ENCODE measurements at regions not wholly inside any gene's neighbourhood (a gene's known extent, or its start where the extent isn't known, plus 50 kb on each side); places are given as distances from the start of the nearest gene placed in this dataset.

- H3K4me3 ChIP-seq (ENCODE audit: low read depth, low read length): no peak overlapping the region
- H3K27me3 Mint-ChIP-seq (ENCODE audit: insufficient read depth, unreplicated experiment): no peaks in the 10 kb centered on the region
- H3K9me3 ChIP-seq: no peaks in the 10 kb centered on the region
- BruUV-seq (replicated peaks): no TSS peak
- DNase-seq: no peak
- H3K27me3 ChIP-seq (replicated peaks; ENCODE audit: control insufficient read depth, insufficient read depth, low read length): no peaks in the 10 kb centered on the region
- H3K9me3 Mint-ChIP-seq (ENCODE audit: unreplicated experiment): no peaks in the 10 kb centered on the region
- H3K36me3 ChIP-seq (ENCODE audit: control insufficient read depth, insufficient read depth, low read length): no peaks in the 10 kb centered on the region
- H3K4me1 ChIP-seq: 0 out of 2 replicates have a peak, but pooled peaks cover 3% of the 10 kb centered on the region
- intact Hi-C loops (cut with micrococcal nuclease; ENCODE audit: unreplicated experiment): no loop called here
- peaks cover 5% of the 10 kb centered on the region for H3K4me1 Mint-ChIP-seq (ENCODE audit: low read depth, unreplicated experiment)
- no peak overlapping the region for H3K4me3 Mint-ChIP-seq (ENCODE audit: unreplicated experiment)
- TF ChIP-seq, protein P1, sequence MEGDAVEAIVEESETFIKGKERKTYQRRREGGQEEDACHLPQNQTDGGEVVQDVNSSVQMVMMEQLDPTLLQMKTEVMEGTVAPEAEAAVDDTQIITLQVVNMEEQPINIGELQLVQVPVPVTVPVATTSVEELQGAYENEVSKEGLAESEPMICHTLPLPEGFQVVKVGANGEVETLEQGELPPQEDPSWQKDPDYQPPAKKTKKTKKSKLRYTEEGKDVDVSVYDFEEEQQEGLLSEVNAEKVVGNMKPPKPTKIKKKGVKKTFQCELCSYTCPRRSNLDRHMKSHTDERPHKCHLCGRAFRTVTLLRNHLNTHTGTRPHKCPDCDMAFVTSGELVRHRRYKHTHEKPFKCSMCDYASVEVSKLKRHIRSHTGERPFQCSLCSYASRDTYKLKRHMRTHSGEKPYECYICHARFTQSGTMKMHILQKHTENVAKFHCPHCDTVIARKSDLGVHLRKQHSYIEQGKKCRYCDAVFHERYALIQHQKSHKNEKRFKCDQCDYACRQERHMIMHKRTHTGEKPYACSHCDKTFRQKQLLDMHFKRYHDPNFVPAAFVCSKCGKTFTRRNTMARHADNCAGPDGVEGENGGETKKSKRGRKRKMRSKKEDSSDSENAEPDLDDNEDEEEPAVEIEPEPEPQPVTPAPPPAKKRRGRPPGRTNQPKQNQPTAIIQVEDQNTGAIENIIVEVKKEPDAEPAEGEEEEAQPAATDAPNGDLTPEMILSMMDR (IDR thresholded peaks at IDR 0.05; ENCODE audit: insufficient read depth in 1 of 2, low read depth in 1 of 2, low read length in 1 of 2, severe bottlenecking in 1 of 2, unreplicated experiment in 1 of 2): no peak
- ChIA-PET CTCF (no interaction called here), POLR2A (no interaction called here)
- H3K36me3 Mint-ChIP-seq (ENCODE audit: insufficient read depth, unreplicated experiment): no peaks in the 10 kb centered on the region
- no peak overlapping the region for H3K27ac Mint-ChIP-seq (ENCODE audit: unreplicated experiment)
Observed at GRCh38 chr4:1577822-1578217, 106.3 kb downstream of the FAM53A start.

- Histone ChIP-seq H3K27me3 (replicated peaks; ENCODE audit: control insufficient read depth, insufficient read depth, low read length) (no peaks in the 10 kb centered on the region), H3K36me3 (ENCODE audit: control insufficient read depth, insufficient read depth, low read length) (no peaks in the 10 kb centered on the region), H3K4me3 (ENCODE audit: low read depth, low read length) (no peak overlapping the region), H3K4me1 (0 out of 2 replicates have a peak, but pooled peaks cover 5% of the 10 kb centered on the region), H3K9me3 (no peaks in the 10 kb centered on the region)
- Mint-ChIP-seq H3K4me3 (ENCODE audit: unreplicated experiment) (no peak overlapping the region), H3K27me3 (ENCODE audit: insufficient read depth, unreplicated experiment) (no peaks in the 10 kb centered on the region), H3K27ac (ENCODE audit: unreplicated experiment) (no peak overlapping the region), H3K36me3 (ENCODE audit: insufficient read depth, unreplicated experiment) (no peaks in the 10 kb centered on the region), H3K9me3 (ENCODE audit: unreplicated experiment) (no peaks in the 10 kb centered on the region), H3K4me1 (ENCODE audit: low read depth, unreplicated experiment) (peaks cover 8% of the 10 kb centered on the region)
- DNase-seq: no peak
- TF ChIP-seq, protein P1 (IDR thresholded peaks at IDR 0.05; ENCODE audit: insufficient read depth in 1 of 2, low read depth in 1 of 2, low read length in 1 of 2, severe bottlenecking in 1 of 2, unreplicated experiment in 1 of 2): no peak
- ChIA-PET POLR2A (interaction anchor here (0.6 kb wide), 1 partner anchor 42 kb away, joined by 3 read pairs; no protein-coding TSS in a partner anchor), CTCF (no interaction called here)
- intact Hi-C loops (cut with micrococcal nuclease; ENCODE audit: unreplicated experiment): no loop called here
- BruUV-seq (replicated peaks): no TSS peak
Observed at GRCh38 chr4:1576961-1577821, 106.9 kb downstream of the FAM53A start.

DNA sequence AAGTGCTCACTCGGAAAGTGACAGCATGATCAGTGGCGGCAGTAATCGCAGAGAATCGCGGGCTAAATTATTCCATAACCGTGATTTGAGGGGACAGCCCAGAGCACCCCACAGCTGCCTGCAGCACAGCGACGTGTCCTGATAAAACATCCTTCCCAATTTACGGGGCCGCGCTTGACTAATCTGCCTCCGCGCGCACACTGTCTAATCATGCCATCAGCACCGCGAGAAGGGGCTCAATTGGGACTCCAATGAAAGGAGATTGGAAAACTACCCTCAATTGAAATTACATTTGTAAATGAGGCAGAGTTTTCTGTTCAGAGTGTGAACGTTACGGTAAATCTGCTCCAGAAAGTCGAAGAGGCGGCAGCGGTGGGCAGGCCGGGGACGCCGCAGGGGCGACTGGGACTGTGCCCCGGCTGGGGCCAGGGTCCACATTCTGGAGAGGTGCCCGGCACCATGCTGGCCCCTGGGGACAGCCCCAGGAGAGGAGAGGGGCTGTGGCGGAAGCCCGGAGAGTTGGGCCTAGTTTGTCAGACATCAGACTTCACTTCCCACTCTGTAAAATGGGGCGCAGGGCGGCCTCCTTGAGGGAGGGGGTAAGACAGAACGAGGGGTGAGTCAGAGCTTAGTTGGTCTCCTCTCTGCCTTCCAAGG is 107.7 kb downstream of the FAM53A start:
- Mint-ChIP-seq H3K4me3 (ENCODE audit: unreplicated experiment) (no peak overlapping the region), H3K36me3 (ENCODE audit: insufficient read depth, unreplicated experiment) (no peaks in the 10 kb centered on the region), H3K27me3 (ENCODE audit: insufficient read depth, unreplicated experiment) (no peaks in the 10 kb centered on the region), H3K27ac (ENCODE audit: unreplicated experiment) (no peak overlapping the region), H3K9me3 (ENCODE audit: unreplicated experiment) (no peaks in the 10 kb centered on the region), H3K4me1 (ENCODE audit: low read depth, unreplicated experiment) (peaks cover 8% of the 10 kb centered on the region)
- no TSS peak for BruUV-seq (replicated peaks)
- Histone ChIP-seq H3K4me3 (ENCODE audit: low read depth, low read length) (no peak overlapping the region), H3K9me3 (no peaks in the 10 kb centered on the region), H3K27me3 (replicated peaks; ENCODE audit: control insufficient read depth, insufficient read depth, low read length) (no peaks in the 10 kb centered on the region), H3K4me1 (0 out of 2 replicates have a peak, but pooled peaks cover 6% of the 10 kb centered on the region), H3K36me3 (ENCODE audit: control insufficient read depth, insufficient read depth, low read length) (no peaks in the 10 kb centered on the region)
- ChIA-PET POLR2A (interaction anchor here (0.6 kb wide), 1 partner anchor 42 kb away, joined by 3 read pairs; no protein-coding TSS in a partner anchor), CTCF (no interaction called here)
- TF ChIP-seq, protein P1 (IDR thresholded peaks at IDR 0.05; ENCODE audit: insufficient read depth in 1 of 2, low read depth in 1 of 2, low read length in 1 of 2, severe bottlenecking in 1 of 2, unreplicated experiment in 1 of 2): no peak
- intact Hi-C loops (cut with micrococcal nuclease; ENCODE audit: unreplicated experiment): no loop called here
- DNase-seq: no peak

All from Caco-2 (cell line).